Kasumi-1 (cell line): ENCODE measurements at regions not wholly inside any gene's neighbourhood (a gene's known extent, or its start where the extent isn't known, plus 50 kb on each side); places are given as distances from the start of the nearest gene placed in this dataset.

ENCODE experiments used
- DNase-seq, 2 experiments: peaks; one replicate each; lab custom pipeline; 2025; lab: John Stamatoyannopoulos, UW

GRCh38 chr16:87182759-87183158 is 134.4 kb downstream of the C16orf95 start:
- DNase-seq, result no peak

DNA sequence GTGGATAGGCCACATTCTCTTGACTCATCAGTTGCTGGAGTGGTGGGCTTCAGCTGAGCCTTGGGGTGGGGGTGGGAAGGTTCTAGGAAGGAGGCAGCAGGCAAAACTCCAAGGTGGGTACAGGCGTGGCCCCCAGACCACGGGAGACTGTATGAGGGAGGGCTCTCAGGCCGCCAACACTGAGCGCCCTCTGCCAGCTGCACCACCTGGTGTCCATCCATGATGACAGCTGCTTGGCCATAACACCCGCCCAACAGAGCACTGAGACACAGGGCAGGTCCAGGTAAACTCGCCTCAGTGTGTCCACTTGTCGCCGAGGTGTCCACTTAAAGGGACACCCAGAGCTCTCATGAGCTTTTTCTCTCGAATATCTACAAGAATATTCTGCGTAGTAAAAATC is 133.5 kb downstream of the C16orf95 start:
- no peak for DNase-seq

DNA sequence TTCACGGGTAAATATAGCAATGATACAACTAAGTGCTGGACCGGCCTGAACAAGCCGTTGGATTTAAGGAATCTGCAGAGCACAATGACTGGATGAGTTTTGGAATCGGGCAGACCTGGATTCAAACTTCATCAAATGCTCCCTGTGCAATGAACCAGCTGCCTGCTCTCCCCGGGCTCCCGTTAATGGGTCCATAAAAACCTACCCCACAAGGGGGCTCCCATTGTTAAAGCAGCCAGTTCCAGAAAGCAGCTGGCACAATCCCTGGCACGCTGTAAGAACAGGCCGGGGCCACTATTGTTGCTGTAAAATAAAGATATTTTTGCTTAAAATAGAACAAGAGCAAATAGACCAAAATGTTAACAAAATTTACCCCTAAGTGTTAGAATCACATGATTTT is 131.9 kb downstream of the C16orf95 start:
- no peak for DNase-seq

DNA sequence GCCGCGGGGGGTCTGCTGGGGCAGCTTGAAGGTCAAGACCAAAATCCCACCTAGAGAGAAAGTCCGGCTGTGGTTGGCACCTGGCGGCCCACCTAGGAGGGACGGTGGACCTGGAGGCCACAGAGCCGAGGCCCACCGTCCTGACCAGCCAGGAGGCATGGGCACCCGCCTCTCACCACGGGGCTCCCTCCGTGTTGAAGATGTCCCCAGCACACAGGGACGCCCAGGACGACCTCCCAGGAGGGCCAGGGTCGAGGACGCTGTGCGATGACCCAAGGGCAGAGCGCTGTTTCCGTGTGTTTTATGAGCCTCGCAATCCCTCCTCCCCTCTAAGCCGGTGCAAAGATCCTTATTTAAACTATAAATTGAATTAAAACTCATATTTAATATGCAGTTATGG is 131.2 kb downstream of the C16orf95 start:
- DNase-seq, result no peak

GRCh38 chr16:87186446-87186845 is 130.7 kb downstream of the C16orf95 start:
- DNase-seq, result no peak

DNA sequence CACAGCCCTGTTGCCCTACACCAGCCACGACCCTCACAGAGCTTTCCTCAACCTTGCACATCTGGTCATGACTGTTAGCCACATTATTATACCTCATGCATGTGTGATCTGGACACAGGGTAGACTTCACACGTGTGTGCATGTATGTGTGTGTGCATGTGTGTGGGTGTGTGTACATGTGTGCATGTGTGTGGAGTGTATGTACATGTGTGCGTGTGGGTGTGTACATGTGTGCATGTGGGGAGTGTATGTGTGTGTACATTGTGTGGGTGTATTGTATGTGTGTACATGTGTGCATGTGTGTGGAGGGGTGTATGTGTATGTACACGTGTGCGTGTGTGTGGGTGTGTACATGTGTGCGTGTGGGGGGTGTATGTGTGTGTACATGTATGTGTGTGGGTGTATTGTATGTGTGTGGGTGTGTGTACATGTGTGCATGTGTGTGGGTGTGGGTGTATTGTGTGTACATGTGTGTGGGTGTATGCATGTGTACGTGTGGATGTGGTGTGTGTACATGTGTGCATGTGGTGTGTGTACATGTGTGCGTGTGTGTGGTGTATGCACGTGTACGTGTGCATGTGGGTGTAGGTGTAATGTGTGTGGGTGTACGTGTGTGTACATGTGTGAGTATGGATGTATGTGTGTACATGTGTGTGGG is 130.2 kb downstream of the C16orf95 start:
- no peak for DNase-seq

- no peak for DNase-seq
Observed at GRCh38 chr16:87188104-87188503, 129.1 kb downstream of the C16orf95 start.

DNA sequence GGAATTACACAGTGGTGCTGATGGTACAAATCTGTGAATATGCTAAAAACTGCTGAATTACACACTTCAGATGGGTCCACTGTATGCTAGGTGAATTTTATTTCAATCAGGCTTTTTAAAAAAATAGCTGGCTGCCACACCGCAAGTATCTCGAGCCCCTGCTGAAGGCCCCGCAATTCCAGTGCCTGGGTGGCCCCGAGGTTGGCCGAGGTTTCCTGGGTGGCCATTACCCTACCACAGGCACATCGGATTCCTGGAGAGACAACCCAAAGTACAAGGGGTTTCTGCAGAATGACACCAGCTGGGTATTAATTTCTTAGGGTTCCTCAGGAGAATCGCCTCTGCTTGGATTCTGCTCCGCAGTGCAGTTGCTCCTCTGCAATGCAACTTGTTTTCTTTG is 127.8 kb downstream of the C16orf95 start:
- DNase-seq, result no peak

DNA sequence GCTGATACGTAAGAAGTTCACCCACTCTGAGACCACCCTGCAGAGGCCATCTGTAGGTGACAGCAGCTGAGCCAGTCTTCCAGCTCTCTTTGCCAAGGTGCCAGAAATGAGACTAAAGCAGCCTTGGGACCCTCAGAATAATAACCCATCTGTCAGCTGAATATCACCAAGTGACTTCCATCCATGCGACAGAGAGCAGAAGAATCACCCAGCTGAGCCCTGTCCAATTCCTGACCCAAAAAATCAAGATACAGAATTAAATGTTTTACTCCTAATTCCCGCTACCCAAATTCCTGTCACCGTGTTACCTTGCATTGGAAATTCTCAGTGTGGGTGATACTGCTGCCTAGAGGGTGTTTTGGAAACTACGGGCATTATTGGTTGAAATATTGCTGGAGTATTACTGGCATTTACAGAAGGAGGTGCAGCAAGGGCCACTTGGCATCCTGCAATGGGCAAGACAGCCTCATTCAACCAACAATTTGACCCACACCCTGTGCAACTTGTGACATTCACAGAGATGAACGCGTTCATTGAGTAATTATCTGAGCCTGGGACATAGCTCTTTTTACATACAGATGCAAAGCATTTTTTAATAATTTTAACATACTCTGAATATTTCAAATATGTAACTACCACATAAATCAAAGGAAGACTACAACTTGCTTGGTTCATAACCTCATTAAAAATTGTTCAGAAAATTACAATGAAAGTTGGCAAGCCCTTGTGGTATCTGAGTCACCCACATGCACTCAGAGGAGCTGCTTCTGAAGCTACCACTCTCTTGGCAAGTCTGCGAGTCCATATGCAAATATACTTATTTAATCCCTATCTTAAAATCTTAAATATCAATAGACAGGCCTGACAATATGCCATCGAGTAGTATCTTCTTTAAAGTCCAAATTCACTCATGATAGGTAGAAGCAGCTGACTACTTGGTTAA is 126.6 kb downstream of the C16orf95 start:
- DNase-seq, result no peak

GRCh38 chr16:87192452-87193073 is 124.6 kb downstream of the C16orf95 start:
- DNase-seq, result no peak

GRCh38 chr16:87194172-87194571 is 123.0 kb downstream of the C16orf95 start:
- no peak for DNase-seq

GRCh38 chr16:87195161-87195560 is 122.0 kb downstream of the C16orf95 start:
- DNase-seq, result no peak

DNA sequence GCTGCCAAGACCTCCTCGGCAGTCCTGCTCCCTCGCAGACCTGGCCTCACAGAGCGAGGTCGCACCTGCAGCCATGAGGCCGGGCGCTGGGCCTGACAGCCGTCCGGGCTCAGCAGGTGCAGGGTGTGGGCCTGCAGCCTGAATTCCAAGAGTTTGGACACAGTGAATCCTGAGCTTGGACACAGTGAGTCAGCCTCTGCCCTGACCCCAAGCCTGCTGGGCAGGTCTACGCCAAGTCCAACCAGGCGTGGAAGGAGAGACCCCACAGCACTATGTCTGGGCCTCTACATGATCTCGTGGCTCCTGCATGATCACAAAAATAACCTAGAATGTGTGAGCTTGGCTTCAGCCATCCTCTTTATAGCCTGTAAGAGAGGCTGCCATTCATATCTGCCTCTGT is 121.0 kb downstream of the C16orf95 start:
- no peak for DNase-seq

DNA sequence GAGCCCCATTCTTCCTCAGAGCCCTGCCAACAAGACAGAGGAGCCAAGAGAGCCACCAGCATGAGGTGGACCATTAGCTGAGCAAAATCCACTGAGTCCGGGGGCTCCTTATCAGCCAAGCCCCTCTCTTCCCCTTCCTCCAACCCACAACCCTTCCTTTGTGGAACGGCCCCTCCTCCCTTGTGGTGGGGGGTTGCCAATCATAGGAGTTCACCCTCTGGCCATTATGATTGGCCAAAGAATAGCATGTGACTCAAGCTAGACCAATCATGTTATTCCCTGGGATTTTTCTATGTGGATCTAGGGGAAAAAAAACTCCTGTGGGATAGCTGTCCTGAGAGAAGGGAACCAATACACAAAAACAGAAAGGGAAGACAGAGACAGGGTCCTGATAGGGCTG is 120.5 kb downstream of the C16orf95 start:
- no peak for DNase-seq

DNA sequence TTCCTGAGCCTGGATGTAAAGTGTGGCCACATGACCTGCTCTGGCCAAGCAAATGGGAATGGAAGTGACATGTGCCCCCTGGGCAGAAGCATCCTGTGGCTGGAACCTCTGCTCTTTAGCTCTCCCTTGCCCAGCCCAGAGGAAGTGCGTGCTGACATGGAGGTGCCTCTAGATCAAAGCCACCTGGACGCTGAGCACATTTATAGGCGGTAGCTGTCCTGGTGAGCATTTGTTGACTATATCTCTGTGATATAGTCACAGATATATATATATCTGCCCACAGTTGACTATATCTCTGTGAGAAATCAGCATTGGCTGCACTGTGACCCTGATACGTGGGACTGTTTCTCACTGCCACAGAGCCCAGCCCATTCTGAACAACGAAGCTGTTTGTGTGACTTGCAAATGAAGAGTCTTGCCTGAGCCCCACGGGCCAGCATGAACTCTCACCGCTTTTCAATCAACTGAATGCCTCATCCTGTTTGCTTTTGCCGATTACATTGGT is 118.8 kb downstream of the C16orf95 start:
- DNase-seq, result no peak

DNA sequence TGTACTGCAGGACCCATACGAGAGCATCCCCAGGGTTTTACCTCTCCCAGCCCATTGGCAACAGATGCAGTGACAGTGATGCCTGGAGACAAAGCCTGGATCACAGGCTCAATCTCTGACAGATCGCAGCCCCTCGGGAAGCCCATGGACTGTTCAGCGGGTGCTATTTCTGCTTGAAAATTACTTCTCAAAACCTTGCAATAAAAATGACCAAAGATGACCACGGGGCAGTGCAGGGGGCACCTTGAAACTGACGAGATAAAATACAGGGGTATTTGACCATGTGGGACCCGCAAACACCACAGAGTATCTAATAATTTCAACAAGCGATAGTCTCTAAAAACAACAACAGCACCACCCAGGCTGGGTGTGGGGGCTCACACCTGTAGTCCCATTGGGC is 118.3 kb downstream of the C16orf95 start:
- no peak for DNase-seq

DNA sequence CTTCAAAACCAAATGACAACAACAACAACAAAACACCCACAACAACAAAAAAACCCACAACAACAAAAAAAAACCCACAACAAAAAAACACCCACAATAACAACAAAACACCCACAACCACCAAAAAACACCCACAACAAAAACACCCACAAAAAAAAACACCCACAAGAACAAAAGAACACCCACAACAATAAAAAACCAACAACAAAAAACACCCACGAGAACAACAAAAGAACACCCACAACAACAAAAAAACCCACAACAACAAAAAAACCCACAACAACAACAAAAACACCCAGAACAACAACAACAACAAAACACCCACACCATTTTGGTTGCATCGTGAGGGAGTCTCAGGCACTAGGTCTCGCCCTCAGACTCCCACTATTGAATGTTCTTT is 117.8 kb downstream of the C16orf95 start:
- no peak for DNase-seq

GRCh38 chr16:87199901-87200300 is 117.3 kb downstream of the C16orf95 start:
- DNase-seq, result no peak

- DNase-seq, result no peak
Observed at GRCh38 chr16:87200637-87201036, 116.6 kb downstream of the C16orf95 start.

- DNase-seq, result no peak
Observed at GRCh38 chr16:87201052-87201451, 116.1 kb downstream of the C16orf95 start.

DNA sequence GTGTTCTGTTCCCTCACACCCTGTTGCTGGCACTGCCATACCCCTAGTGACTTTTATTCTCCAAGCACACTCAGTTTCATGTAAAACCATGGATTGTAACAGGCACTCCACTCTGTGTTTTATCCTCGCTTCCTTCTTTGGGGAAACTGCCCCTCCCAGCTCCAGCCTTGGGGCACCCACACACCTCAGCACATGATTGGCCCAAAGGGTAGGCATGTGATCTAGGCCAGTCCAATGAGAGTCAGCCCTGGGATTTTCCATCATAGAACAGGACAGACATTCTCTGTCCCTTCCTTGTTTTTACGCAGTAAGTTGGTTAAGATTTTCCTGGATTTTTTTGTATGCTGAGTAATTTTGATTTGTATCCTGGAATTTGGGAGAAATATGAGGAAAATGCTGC is 115.4 kb downstream of the C16orf95 start:
- no peak for DNase-seq

GRCh38 chr16:87202346-87202745 is 114.8 kb downstream of the C16orf95 start:
- no peak for DNase-seq
